GM20000 (cell line): ENCODE measurements at regions not wholly inside any gene's neighbourhood (a gene's known extent, or its start where the extent isn't known, plus 50 kb on each side); places are given as distances from the start of the nearest gene placed in this dataset.

Experiments
- DNase-seq: peaks from one replicate; pipeline ENCODE4 v3.0.0; 2012; ENCODE audit warnings: low spot score
- TF ChIP-seq, protein P1 (sequence below): IDR thresholded peaks from 2 replicates; pipeline ENCODE4 v1.5.1; 2012; ENCODE audit warnings: mild to moderate bottlenecking, control low read depth; ENCODE audit errors: extremely low read depth, missing control alignments

DNA sequence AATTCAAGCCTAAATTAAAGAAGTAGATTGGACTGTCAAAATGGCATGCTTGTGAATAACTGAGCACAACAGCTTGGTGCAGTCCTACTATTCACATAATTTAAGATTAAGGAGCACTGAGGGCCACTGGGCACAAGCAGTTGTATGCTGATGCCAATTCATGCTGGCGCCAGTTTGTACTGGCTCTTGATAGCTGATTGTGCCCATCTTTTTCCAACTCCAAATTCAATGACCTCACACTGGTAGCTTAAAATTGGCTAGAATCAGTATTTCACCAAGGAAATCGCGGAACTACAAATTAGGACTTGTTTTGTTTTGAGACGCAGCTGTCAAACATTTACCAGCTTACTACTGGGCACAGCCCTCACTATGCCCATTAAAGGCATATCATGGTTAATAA is 969.2 kb downstream of the JRKL start:
- TF ChIP-seq, protein P1, sequence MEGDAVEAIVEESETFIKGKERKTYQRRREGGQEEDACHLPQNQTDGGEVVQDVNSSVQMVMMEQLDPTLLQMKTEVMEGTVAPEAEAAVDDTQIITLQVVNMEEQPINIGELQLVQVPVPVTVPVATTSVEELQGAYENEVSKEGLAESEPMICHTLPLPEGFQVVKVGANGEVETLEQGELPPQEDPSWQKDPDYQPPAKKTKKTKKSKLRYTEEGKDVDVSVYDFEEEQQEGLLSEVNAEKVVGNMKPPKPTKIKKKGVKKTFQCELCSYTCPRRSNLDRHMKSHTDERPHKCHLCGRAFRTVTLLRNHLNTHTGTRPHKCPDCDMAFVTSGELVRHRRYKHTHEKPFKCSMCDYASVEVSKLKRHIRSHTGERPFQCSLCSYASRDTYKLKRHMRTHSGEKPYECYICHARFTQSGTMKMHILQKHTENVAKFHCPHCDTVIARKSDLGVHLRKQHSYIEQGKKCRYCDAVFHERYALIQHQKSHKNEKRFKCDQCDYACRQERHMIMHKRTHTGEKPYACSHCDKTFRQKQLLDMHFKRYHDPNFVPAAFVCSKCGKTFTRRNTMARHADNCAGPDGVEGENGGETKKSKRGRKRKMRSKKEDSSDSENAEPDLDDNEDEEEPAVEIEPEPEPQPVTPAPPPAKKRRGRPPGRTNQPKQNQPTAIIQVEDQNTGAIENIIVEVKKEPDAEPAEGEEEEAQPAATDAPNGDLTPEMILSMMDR: no peak
- no peak for DNase-seq

DNA sequence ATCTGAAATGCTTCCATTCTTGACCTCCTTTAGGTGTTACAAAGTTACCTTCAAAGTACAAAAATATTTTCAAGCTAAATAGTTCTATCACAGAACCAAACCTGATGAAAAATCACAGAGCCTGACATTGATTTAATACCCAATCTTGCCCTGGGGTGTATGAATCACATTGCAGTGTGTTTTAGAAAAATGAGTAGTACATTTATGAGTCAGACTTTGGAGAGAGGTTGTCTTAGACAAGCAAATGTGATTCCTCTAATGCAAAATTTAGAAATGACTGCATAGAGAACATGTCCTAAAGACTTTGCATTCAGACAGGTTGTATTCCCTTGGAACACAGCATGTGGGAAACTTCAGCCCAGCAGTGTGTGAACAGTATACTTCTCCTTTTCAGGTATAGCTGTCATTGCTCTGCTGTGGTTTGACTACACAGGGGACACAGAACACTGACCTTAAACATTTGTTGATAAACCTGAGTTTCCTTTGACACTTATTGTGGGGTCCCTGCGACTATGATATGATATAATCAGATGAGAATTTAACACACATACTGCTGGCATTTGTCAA is 972.1 kb downstream of the JRKL start:
- TF ChIP-seq, protein P1: no peak
- DNase-seq: no peak

DNA sequence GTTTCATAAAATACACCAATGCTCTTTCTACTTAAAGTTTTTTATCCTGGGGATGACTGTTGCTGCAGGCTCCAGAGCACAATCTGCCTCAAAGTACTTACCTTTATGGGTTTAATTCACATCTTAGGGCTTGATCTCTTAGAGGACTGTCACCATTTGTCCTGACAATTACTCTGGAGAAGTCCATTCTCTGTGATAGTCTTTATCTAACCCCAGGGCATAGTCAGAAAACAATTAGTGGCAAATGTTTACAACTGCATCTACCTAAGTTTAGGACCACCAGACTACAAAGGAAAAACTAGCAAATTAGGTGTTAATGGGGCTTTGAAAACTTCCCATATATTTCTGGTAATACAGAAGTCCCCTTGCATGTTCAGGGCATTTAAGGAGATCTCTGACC is 973.5 kb downstream of the JRKL start:
- no peak for DNase-seq
- TF ChIP-seq, protein P1: no peak

DNA sequence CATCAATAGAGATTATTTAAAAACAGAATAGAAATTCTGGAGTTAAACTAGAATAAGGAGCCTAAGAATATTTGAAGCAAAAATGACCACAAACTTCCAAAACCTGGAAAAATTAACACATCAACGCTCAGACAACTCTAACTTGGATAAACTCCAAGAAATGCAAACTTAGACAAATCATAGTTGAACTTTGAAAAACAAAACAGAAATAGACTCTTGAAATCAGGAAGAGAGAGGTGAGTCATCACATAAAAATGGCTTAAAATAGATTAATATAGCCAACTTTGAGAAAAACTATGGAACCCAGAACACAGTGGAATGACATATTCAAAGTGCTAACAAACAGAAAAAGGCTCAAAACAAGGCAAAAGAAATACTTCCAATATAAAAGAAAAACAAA is 974.2 kb downstream of the JRKL start:
- DNase-seq: no peak
- TF ChIP-seq, protein P1: no peak

DNA sequence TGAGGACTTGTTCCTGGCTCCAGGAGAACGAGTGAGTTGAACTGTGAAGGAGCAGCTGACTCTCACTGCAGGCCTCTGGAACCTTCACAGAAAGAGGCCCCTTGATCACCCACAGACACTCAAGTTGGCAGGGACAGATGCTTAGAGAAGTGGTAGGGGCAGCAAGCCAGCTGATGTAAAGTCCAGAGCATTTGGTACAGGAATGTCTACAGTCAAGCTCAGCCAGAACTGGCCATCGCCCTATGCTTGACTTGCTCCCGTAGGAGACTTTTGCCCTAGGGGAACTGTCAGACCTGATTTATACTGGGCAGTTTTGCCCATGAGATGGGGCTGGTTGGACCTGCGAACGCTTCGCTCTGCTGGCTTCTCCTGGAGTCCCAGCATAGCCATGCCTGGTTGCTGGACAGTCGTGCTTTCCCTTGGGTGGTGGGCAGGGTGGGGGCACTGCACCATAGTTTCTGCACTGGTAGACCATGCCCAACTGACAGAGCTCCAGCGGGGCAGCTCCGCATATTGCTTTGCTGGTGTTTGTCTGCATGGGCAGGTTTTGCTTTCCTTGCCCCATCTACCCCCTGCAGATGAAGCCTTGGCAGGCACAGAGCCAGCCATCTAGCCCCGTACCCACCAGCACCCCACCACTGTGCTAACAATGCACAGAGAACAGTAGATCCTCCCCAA is 977.7 kb downstream of the JRKL start:
- no peak for DNase-seq

DNA sequence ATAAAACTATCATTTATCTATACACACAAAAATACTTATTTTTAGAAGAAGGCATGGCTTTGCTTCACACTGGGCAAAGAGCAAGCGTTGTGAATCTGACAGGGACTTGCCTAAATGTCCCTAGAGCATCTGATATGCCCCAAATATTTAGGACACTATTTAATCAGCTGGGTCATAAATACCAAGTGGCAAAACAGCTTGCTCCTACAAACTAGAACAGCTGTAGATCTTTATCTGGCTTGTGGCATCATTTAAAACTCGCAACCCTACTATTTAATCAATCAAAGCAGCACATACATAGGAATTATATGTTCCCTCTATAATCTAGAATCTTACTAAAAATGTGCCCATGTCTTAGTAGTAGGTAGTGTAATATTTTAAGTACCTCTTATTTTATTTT is 999.5 kb downstream of the JRKL start:
- DNase-seq: no peak
- TF ChIP-seq, protein P1: no peak

More for the DNA sequence above, 977.7 kb downstream of the JRKL start:
- TF ChIP-seq, protein P1: no peak

DNA sequence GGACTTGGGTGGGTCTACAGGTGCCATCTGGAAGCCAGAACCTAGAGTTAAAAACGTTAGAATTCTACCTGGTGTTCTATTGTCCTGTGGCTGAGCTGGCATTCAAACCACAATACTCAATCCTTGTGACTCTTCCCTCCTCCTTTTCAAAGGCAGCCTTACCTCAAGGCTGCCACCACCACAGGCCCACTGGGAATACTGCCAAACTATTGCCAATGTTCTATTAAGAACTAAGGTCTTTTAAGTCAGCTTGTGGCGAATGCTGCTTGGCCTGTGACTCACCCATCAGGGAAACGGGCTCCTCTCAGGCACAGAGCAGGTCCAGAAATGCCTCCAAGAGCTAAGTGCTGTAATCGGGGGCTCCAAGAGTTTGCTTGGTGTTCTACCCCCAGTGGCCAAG is 1008.4 kb downstream of the JRKL start:
- TF ChIP-seq, protein P1: no peak

More for the DNA sequence above, 1008.4 kb downstream of the JRKL start:
- DNase-seq: no peak
